GM12878 (cell line): ENCODE measurements at regions not wholly inside any gene's neighbourhood (a gene's known extent, or its start where the extent isn't known, plus 50 kb on each side); places are given as distances from the start of the nearest gene placed in this dataset.

Source experiments
- ATAC-seq: fragments of 200-7000 bp; cut with Tn5 transposase; 3 replicates; pipeline ENCODE4 v1.9.1; 2020; ENCODE audit warnings: mild to moderate bottlenecking, moderate library complexity
- BruUV-seq: library from RNA; stranded (reverse); fragments of 400-500 nt; replicated peaks from 2 replicates; lab custom pipeline; 2021; lab: Mats Ljungman, UMichigan
- CTCF ChIA-PET: fragments of 300-600 bp; sonication (Branson Sonifier 250); formaldehyde crosslinking; extraction: SDS; loops from one replicate; lab custom pipeline; 2021; ENCODE audit warnings: inconsistent platforms; lab: Yijun Ruan, JAX
- POLR2A ChIA-PET: fragments of 350-600 bp; formaldehyde crosslinking; extraction: SDS; loops from one replicate; lab custom pipeline; 2021; ENCODE audit warnings: inconsistent platforms; lab: Charles Lee
- RAD21 ChIA-PET: fragments of 300-600 bp; sonication (Branson Sonifier 250); formaldehyde crosslinking; loops from one replicate; lab custom pipeline; 2023; ENCODE audit warnings: antibody characterized with exemption; ENCODE audit not compliant: unreplicated experiment; lab: Charles Lee
- SMC1A ChIA-PET: fragments of 300-600 bp; sonication (Branson Sonifier 250); formaldehyde crosslinking; loops from one replicate; lab custom pipeline; 2023; ENCODE audit not compliant: unreplicated experiment, uncharacterized antibody; lab: Charles Lee
- DNase-seq: peaks from one replicate; pipeline ENCODE4 v3.0.0-alpha.2; 2011; ENCODE audit warnings: low read depth, low spot score
- FAIRE-seq: peaks from 3 replicates; lab custom pipeline; 2011; peaks lifted over from hg19 to GRCh38; lab: Jason Lieb, UNC
- H2AFZ ChIP-seq: 2 replicates; pipeline ENCODE4 v1.6.0; 2011; ENCODE audit warnings: low read depth, low read length, control low read depth; ENCODE audit not compliant: control insufficient read depth
- H3K27ac ChIP-seq: 2 replicates; pipeline ENCODE4 v1.5.1; 2011; ENCODE audit warnings: control low read depth; ENCODE audit not compliant: control insufficient read depth, insufficient read depth
- H3K27me3 ChIP-seq, 2 experiments: replicated peaks in 1 of 2; 2 replicates each; pipeline versions ENCODE4 v1.6.0 to v1.6.1; 2011; ENCODE audit warnings: low read length in 1 of 2; ENCODE audit not compliant: control insufficient read depth in 2 of 2, insufficient read depth in 2 of 2
- H3K36me3 ChIP-seq, 2 experiments: 2 replicates each; pipeline ENCODE4 v1.5.1; 2011; ENCODE audit warnings: low read length in 1 of 2; ENCODE audit not compliant: control insufficient read depth in 2 of 2, insufficient read depth in 2 of 2
- H3K4me1 ChIP-seq: 2 replicates; pipeline ENCODE4 v1.6.1; 2011; ENCODE audit warnings: mild to moderate bottlenecking, low read length, moderate library complexity, mixed read lengths; ENCODE audit not compliant: control insufficient read depth, insufficient read depth
- H3K4me2 ChIP-seq: 2 replicates; pipeline ENCODE4 v1.6.0; 2011; ENCODE audit warnings: control low read depth; ENCODE audit not compliant: control insufficient read depth, insufficient read depth
- H3K4me3 ChIP-seq: fragments of 200-600 bp; sonication (generic); 2 replicates; pipeline ENCODE4 v1.5.1; 2016
- H3K79me2 ChIP-seq: 2 replicates; pipeline ENCODE4 v1.6.0; 2011; ENCODE audit warnings: low read length; ENCODE audit not compliant: control insufficient read depth, insufficient read depth
- H3K9ac ChIP-seq: 2 replicates; pipeline ENCODE4 v1.8.0; 2011; ENCODE audit warnings: low read length, control low read depth, mixed read lengths; ENCODE audit not compliant: control insufficient read depth, insufficient read depth
- H3K9me3 ChIP-seq: replicated peaks from 3 replicates; pipeline ENCODE4 v1.5.1; 2011; ENCODE audit warnings: mild to moderate bottlenecking, low read length; ENCODE audit not compliant: control insufficient read depth, insufficient read depth
- H4K20me1 ChIP-seq: 2 replicates; pipeline ENCODE4 v1.6.0; 2011; ENCODE audit not compliant: control insufficient read depth, insufficient read depth
- JUNB ChIP-seq: IDR thresholded peaks from 2 replicates; pipeline ENCODE4 v1.6.1; 2016; ENCODE audit warnings: antibody characterized with exemption, mild to moderate bottlenecking
- in situ Hi-C: fragments of 300-500 bp; cut with MboI; formaldehyde crosslinking; loops from 9 replicates; pipeline ENCODE4 v1.14.3; 2018; ENCODE audit warnings: mixed read lengths
- intact Hi-C: fragments of 100-400 bp; cut with micrococcal nuclease; formaldehyde crosslinking; loops from one replicate; pipeline ENCODE4 v1.14.2; 2022; ENCODE audit not compliant: unreplicated experiment
- TF ChIP-seq, protein P1 (sequence below): fragments of 450-650 bp; conservative IDR thresholded peaks from 2 replicates; pipeline ENCODE4 v1.6.1; 2017; ENCODE audit warnings: mild to moderate bottlenecking, moderate library complexity
- TF ChIP-seq, protein P2 (sequence below): IDR thresholded peaks from 2 replicates; pipeline ENCODE4 v1.6.1; 2012; ENCODE audit warnings: low read length, inconsistent platforms

DNA sequence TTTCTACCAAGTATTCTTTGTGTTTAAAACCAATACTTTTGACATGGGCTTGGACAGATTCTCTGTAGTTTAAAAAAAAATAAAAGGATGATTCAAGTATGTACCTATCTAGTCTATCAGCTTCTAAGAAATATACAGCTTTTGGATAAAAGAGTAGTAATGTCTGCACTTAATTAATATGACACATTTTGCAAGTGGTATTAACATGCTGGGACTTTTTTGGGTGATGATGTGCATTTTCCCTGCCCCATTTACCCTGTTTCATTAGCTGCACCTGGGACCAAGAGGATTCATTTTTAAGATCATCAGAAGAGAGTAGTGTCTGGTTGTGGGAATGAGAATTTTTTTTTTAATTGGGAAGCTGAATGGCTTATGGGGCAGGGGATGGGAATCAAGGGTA lies 236.2 kb upstream of the KLF14 start:
- TF ChIP-seq JUNB, result peak; percentile 57; the same call in 1 of the 2 replicates
- TF ChIP-seq, protein P1, sequence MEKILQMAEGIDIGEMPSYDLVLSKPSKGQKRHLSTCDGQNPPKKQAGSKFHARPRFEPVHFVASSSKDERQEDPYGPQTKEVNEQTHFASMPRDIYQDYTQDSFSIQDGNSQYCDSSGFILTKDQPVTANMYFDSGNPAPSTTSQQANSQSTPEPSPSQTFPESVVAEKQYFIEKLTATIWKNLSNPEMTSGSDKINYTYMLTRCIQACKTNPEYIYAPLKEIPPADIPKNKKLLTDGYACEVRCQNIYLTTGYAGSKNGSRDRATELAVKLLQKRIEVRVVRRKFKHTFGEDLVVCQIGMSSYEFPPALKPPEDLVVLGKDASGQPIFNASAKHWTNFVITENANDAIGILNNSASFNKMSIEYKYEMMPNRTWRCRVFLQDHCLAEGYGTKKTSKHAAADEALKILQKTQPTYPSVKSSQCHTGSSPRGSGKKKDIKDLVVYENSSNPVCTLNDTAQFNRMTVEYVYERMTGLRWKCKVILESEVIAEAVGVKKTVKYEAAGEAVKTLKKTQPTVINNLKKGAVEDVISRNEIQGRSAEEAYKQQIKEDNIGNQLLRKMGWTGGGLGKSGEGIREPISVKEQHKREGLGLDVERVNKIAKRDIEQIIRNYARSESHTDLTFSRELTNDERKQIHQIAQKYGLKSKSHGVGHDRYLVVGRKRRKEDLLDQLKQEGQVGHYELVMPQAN, result no peak
- TF ChIP-seq, protein P2, sequence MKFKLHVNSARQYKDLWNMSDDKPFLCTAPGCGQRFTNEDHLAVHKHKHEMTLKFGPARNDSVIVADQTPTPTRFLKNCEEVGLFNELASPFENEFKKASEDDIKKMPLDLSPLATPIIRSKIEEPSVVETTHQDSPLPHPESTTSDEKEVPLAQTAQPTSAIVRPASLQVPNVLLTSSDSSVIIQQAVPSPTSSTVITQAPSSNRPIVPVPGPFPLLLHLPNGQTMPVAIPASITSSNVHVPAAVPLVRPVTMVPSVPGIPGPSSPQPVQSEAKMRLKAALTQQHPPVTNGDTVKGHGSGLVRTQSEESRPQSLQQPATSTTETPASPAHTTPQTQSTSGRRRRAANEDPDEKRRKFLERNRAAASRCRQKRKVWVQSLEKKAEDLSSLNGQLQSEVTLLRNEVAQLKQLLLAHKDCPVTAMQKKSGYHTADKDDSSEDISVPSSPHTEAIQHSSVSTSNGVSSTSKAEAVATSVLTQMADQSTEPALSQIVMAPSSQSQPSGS, result 0 out of 2 replicates have a peak, but pooled peaks have one; percentile 15
- Histone ChIP-seq H3K9me3 (peaks cover 8% of the 10 kb centered on the region), H2AFZ (no peak overlapping the region), H3K9ac (no peak overlapping the region), H3K27ac (no peak overlapping the region), H3K79me2 (peaks cover 1% of the 10 kb centered on the region; the same call in 1 of the 2 replicates), H3K27me3 (no peaks in the 10 kb centered on the region), H3K4me1 (peaks cover 22% of the 10 kb centered on the region), H4K20me1 (no peaks in the 10 kb centered on the region), H3K4me2 (peak overlapping the region; percentile 12; the same call in 1 of the 2 replicates), H3K4me3 (no peak overlapping the region), H3K36me3 (peaks cover 2 to 7% of the 10 kb centered on the region in 2 experiments; a peak in 3 of 4 replicates)
- no peak for DNase-seq
- no TSS peak for BruUV-seq
- intact Hi-C loops, result no loop called here
- POLR2A ChIA-PET, result interaction anchor here (0.5 to 1.2 kb wide), 8 partner anchors 9 to 155 kb away, joined by 3 to 8 read pairs (median 4); no protein-coding TSS in a partner anchor
- FAIRE-seq, result no peak
- SMC1A ChIA-PET, result interaction anchor here (0.7 to 3.7 kb wide), 12 partner anchors 9 to 73 kb away, joined by 3 to 57 read pairs (median 8); no protein-coding TSS in a partner anchor
- CTCF ChIA-PET, result interaction anchor here (0.9 to 3.1 kb wide), 15 partner anchors 8 to 73 kb away, joined by 3 to 62 read pairs (median 4); no protein-coding TSS in a partner anchor
- RAD21 ChIA-PET, result interaction anchor here (0.7 to 2.9 kb wide), 11 partner anchors 9 to 70 kb away, joined by 3 to 21 read pairs (median 5); no protein-coding TSS in a partner anchor
- ATAC-seq, result peak; percentile 20
- in situ Hi-C loops, result no loop called here
